HG03521 (cell line): ENCODE measurements at regions not wholly inside any gene's neighbourhood (a gene's known extent, or its start where the extent isn't known, plus 50 kb on each side); places are given as distances from the start of the nearest gene placed in this dataset.

ENCODE experiments used
- ATAC-seq: cut with Tn5 transposase; IDR thresholded peaks from one replicate; pipeline ENCODE4 v1.9.1; 2021; ENCODE audit warnings: mild to moderate bottlenecking, moderate library complexity; ENCODE audit not compliant: unreplicated experiment

DNA sequence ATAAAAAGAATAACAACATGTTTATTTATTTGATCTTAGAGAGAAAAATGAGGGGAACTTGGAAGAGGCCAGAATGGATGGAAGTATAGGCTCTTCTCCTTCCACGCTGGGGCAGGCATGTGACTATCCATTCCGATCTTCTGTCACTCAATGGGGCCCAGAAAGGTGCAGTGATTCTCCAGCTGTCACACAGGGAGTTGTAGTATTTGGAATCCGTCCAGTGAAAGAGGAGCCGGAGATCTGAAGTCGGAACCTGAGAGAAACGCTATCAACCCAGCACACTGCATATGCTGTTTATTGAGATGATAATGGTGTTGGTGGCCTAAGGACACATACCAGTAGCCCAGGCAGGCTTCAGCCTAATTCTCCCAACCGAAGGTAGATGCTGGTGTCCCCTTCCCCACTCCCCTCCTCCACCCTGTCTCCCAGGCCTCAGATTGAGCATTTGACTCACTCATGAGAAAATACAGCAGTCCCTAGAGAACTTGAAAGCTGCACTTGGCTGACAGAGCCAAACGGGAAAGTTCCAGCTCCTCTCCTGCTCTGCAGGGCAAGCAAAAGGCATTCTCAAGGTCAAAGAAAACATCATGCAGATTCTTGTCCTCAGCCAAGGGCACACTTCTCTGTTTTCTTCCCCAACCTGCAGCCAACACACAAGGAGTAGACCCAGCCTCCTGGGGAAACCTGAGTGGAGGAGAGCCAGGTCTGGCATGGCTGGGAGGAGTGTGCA lies 100.4 kb downstream of the IRF2BPL start:
- no peak for ATAC-seq

DNA sequence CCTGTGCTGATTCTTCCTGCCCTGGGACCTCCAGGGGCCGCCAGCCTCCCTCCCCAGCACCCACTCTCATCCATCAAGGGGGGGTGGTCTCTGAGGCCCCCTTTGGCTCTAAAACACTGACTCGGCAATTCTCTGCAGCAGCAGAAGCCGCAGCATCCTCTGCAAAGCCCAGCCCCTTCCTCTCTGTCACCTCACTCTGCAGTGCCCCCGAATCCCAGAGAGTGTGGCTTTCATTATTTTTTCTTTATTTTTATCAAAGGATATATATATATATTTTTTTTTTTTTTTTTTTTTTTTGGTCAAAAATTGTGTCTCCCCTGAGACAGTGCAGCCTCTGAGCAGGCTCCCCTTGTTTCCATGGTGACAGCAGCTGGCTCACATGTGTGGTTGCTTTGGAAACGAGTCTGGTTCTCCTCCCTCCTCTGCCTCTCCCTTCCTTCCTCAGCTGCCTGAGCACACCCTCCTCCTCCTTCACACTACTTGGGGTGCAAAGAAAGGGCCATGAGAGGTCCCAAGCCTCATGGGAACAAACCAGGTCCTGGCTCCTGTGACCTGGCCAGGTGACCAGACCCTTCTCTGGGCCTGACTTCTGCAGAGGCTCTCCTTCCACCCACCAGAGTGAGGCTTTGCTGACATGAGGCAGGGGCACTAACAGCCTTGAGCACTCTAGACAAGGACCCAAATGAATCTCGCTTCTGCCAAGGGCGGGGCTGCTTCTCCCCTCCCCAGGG lies 100.5 kb downstream of the LRRC74A start:
- ATAC-seq = peak; percentile 62

DNA sequence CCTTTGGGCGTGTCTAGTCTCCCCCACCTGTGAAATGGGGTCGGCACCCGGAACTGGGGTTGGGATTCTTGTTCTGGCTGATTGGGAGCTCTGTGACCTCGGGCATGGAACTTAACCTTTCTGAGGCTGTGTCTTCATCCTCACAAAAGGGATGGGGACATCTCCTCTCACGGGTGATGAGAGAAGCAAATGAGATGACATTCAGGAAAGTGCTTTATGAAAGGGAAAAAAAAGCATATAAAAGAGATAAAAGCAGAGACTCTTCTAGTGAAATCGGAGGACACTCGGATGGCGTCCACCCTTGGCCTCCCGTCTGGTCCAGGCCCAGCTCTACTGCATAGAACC lies 98.9 kb downstream of the LRRC74A start:
- no peak for ATAC-seq

DNA sequence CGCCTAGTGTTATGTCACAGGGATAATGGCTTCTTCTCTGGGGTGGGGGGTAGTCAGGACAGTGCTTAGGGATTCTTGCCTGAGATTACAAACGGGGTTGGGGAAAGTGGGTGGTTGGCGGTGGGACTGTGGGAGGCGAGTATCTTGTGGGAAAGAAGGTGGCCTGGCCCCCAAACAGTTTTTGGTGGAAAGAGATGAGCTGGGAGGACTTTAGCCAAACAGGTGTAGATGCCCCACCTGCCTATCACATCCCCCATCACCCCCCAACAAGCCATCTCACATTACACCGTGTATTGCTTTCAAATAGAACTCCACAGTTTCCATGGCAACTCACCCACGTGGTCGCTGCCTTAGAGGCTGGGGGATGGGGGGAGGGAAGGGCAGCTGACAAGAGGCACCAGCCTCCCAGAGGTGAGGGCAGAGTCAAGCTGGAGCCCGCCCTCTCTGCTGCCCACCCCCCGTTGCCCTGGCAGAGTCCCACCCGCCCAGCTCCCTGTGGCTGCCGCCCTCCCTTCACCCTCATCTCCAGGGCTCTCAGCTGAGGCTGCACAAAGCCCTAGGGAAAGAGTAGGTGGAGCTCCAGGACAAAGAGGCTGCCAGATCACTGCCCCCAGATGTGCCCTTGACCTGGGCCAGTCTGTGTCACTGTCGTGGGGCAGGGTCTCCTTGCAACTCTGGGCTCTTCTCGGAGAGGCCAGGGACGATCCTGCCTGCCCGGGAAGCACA lies 98.3 kb downstream of the LRRC74A start:
- no peak for ATAC-seq

DNA sequence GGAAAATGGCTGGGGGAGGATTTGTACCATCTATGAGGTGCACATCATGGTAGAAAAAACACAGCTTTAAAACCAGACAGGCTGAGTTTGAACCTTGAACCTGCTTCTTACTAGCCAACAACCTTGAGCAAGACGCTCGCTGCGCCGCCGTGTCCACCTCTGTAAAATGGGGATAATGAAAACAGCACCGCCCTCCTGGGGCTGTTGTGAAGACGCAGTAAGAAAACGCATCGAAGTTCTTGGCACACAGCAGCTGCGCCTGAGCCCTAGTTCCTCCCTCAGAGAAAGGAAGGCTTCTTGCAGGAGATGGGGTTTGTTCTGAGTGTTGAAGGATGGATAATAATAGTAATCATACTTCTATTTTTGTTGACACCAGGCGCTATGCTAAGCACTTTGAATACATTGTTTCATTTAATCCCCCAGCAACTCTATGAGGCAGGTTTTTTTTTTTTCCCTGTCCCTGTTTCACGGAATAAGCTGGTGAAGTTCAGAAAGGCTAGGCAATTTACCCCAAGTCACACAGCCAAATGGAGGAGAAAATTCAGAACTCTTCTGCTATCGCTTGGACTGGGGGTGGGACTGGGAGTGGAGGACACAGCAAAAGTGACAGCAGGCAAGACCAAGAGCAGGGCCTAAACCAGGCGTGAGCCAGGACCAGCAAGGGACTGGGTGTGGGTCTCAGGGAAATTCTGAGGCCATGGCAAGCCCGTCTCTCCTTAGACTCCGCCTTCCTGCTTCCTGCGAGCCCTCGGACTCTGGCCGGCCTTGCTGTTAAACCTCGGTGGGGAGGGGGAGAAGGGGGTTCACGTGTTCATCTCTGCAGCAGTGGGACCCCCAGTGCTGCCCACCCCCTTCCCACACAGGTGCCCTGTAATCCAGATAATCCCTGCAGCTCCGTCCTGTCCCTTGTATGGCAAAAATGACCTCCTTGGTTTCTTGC lies 97.5 kb downstream of the LRRC74A start:
- no peak for ATAC-seq

DNA sequence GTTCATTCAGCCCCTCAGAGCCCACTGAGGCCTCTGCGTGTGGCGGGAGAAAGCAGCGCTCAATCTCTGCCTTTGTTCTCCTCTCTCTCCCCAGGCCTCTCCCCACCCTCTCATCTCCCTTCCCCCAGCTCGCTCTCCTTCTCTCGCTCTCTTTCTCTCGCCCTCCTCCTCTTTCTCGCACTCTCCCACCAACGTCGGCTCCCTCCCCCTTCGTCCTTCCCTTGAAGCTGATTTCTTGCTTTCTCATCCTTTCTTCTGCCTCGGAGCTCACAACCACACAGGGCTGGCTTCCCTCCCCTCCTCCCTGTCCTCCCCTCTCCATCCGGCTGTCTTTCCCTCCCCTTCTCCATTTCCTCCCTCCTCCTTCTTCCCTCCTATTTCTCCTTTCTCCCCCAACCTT lies 96.4 kb downstream of the LRRC74A start:
- no peak for ATAC-seq

DNA sequence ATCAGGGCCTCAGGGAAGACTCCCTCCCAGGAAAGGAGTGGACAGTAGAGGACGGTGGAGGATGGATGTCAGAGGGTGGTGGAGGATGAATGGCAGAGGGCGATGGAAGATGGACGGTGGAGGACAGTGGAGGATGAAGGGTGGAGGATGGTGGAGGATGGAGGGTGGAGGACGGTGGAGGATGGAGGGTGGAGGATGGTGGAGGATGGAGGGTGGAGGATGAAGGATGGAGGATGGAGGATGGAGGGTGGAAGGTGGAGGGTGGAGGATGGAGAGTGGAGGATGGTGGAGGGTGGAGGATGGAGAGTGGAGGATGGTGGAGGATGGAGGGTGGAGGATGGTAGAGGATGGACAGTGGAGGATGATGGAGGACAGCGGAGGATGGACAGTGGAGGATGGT lies 95.9 kb downstream of the LRRC74A start:
- ATAC-seq = no peak

DNA sequence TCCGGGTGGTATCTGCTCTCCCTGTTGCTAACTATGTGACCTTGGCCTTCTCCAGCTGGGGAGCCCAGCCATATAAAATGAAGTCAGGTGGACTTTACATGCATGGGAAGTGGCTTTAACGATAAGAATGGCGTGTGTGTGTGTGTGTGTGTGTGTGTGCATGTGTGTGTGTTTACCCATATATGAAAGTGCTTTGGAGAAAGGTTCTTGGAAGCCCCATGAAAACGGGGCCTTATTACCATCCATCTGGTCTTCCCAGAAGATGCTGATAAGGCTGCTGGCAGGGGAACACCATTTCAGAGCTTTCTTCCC lies 94.8 kb downstream of the LRRC74A start:
- ATAC-seq = no peak

DNA sequence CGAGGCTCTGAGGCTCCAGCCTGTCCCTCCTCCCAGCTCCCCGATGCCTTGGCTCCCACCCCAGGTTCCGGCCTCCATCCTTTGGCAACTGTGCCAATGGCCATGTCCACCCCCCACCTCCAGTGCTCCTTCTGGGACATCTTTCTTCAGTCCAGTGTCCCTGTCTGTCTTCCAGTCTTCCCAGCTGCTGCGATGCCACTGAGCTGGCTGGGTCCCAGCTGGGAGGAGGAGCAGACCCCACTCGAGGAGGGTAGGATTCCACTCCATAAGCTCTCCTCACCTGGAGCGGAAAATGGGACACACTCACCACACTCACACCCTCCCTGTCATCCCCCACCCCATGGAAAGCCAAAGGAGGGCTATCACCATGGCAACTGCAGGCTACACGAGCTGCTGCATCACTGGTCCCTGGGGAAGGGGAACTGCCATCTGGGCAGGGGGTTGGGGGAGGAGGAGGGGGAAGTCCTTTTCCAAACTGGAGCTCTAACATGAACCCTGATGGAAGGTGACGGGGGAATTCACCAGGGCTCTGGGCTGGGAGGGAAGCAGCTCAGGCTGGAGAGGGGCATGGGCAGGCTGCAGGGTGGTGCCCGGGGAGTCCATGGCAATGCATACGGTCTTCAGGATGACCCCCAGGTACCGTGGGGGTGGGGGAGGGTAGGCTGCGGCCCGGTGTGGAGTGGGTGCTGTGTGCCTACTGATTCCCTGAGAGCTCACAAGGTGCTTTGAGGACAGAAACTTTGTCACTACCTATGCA lies 94.3 kb downstream of the LRRC74A start:
- ATAC-seq = no peak

DNA sequence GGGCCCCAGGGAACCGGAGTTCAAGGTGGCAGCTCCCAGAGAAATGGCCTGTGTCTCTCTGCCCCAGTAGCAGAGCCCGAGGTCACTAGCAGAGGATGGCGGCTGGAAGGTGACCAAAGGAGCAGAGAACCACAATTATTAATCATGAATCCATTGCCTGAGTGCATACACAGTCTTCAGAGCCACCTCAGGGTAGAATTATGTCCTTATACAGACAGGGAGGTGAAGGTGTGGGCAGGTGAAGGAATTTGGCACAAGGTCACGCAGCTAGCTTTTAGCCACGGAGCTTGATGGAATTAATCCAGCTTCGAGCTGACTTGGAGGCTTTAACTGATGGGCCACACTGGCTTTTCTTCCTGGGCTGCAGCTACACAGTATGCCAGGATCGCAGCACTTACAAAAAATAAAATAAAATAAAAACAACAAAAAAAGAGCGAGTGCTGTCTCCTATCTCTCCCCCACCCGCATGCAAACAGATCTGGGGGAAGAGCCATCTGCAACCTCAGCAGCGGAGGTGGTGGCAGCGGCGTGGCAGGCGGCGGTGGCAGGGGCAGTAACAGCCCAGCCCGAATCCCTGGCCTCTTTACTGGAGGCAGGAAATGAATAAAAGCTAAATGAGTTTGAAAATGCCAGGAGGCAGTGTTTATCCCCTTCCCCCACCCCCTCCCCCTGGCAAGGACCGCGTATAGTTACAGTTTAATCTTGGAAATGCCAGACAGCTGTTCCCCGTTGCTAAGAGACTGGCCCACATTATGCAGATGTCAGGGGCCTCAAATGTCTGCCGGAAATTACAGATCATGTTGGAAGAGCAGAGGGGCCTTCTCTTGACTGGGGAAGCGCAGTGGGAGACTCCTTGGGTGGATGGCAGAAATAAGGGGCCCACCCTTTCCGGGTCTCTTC lies 93.5 kb downstream of the LRRC74A start:
- no peak for ATAC-seq
